ENCODE measurements at regions not wholly inside any gene's neighbourhood (a gene's known extent, or its start where the extent isn't known, plus 50 kb on each side); places are given as distances from the start of the nearest gene placed in this dataset.

GRCh38 chr9:82474235-82474634 is 485.7 kb downstream of the SPATA31D1 start:
- no peak overlapping the region for H3K9ac ChIP-seq (ENCODE audit: extremely low read depth, insufficient read length, low read length)

More at GRCh38 chr9:82474235-82474634, 485.7 kb downstream of the SPATA31D1 start:
- no peak overlapping the region for H3K23ac ChIP-seq (ENCODE audit: insufficient read length, low read depth, low read length)
- no peak overlapping the region for H3K14ac ChIP-seq (ENCODE audit: insufficient read depth, low read length)
- no peak overlapping the region for H2BK12ac ChIP-seq (ENCODE audit: insufficient read length, low read depth, low read length)
- H3K23me2 ChIP-seq (ENCODE audit: insufficient read length, low read depth, low read length, poor library complexity, severe bottlenecking) = no peaks in the 10 kb centered on the region
- H3K4ac ChIP-seq (ENCODE audit: low read depth, low read length) = no peak overlapping the region
- no peak overlapping the region for H2AK5ac ChIP-seq (ENCODE audit: insufficient read length, low read length)
- H3K36me3 Mint-ChIP-seq (ENCODE audit: insufficient read depth in 1 of 3, low read depth in 3 of 3) = no peaks in the 10 kb centered on the region
- no peak for DNase-seq
- H3K27ac Mint-ChIP-seq = no peak overlapping the region
- H2BK15ac ChIP-seq (ENCODE audit: low read depth, low read length) = no peak overlapping the region
- H2BK20ac ChIP-seq (ENCODE audit: low read depth, low read length, poor library complexity, severe bottlenecking) = no peak overlapping the region
- no peak overlapping the region for H4K5ac ChIP-seq (ENCODE audit: insufficient read length, low read depth, low read length)
- H3K79me1 ChIP-seq (ENCODE audit: insufficient read depth, low read depth, low read length, poor library complexity, severe bottlenecking) = no peaks in the 10 kb centered on the region
- no peak overlapping the region for H3K56ac ChIP-seq (ENCODE audit: insufficient read length, low read depth, low read length)
- H3K27me3 Mint-ChIP-seq (ENCODE audit: low read depth) = no peaks in the 10 kb centered on the region
- no peaks in the 10 kb centered on the region for H4K20me1 ChIP-seq (ENCODE audit: control insufficient read depth, insufficient read depth, insufficient read length)
- H3K4me1 ChIP-seq (ENCODE audit: insufficient read depth, low read length) = no peaks in the 10 kb centered on the region
- H3T11ph ChIP-seq (ENCODE audit: low read length) = no peak overlapping the region
- H4K8ac ChIP-seq (replicated peaks; ENCODE audit: insufficient read length, low read depth, low read length) = no peak overlapping the region
- H3K4me2 ChIP-seq (ENCODE audit: insufficient read depth, insufficient read length, low read length) = no peak overlapping the region
- H2BK120ac ChIP-seq (ENCODE audit: low read depth, low read length, poor library complexity, severe bottlenecking) = no peak overlapping the region
- no peaks in the 10 kb centered on the region for H3K9me3 Mint-ChIP-seq
- no peak overlapping the region for H4K91ac ChIP-seq (ENCODE audit: insufficient read length, low read depth, low read length)
- H3K9me3 ChIP-seq (ENCODE audit: control insufficient read depth, low read depth, low read length) = no peaks in the 10 kb centered on the region
- no peak overlapping the region for H3K4me3 Mint-ChIP-seq
- no peak for TF ChIP-seq CTCF (conservative IDR thresholded peaks at IDR 0.05)
- no peak overlapping the region for H3K27ac ChIP-seq (ENCODE audit: insufficient read length, low read depth, low read length)
- H3K79me2 ChIP-seq (ENCODE audit: insufficient read depth, low read length) = no peaks in the 10 kb centered on the region
- H2AFZ ChIP-seq (ENCODE audit: low read length) = no peak overlapping the region
- H3K18ac ChIP-seq (ENCODE audit: insufficient read length, low read depth, low read length) = no peak overlapping the region
- H3K27me3 ChIP-seq (ENCODE audit: insufficient read depth, low read length) = no peaks in the 10 kb centered on the region
- no peaks in the 10 kb centered on the region for H3K4me1 Mint-ChIP-seq
- H2BK5ac ChIP-seq (ENCODE audit: insufficient read length, low read length) = no peak overlapping the region
